A673 (cell line): ENCODE measurements at regions not wholly inside any gene's neighbourhood (a gene's known extent, or its start where the extent isn't known, plus 50 kb on each side); places are given as distances from the start of the nearest gene placed in this dataset.

Experiments
- CTCF ChIP-seq: fragments of 300-800, 200-600 bp; sonication (generic); conservative IDR thresholded peaks from 2 replicates; pipeline ENCODE4 v1.5.1; 2017; ENCODE audit warnings: low read depth, mild to moderate bottlenecking, antibody characterized with exemption, low read length, moderate library complexity, mixed read lengths
- EZH2 ChIP-seq: fragments of 200-600 bp; sonication (generic); IDR thresholded peaks from 2 replicates; pipeline ENCODE4 v1.6.1; 2017; ENCODE audit warnings: borderline replicate concordance, low read depth, mild to moderate bottlenecking, mixed read lengths, antibody characterized with exemption, low read length; ENCODE audit not compliant: poor library complexity, severe bottlenecking

GRCh38 chr5:165448753-165449152 lies 1943.3 kb downstream of the MAT2B start:
- TF ChIP-seq CTCF = no peak
- TF ChIP-seq EZH2 = no peak
